ENCODE measurements at regions not wholly inside any gene's neighbourhood (a gene's known extent, or its start where the extent isn't known, plus 50 kb on each side); places are given as distances from the start of the nearest gene placed in this dataset.
"Not testable (repeated sequence)": the region's sequence is repeated elsewhere in the genome, so short reads cannot be mapped to it uniquely, and the experiment has no call there.

DNA sequence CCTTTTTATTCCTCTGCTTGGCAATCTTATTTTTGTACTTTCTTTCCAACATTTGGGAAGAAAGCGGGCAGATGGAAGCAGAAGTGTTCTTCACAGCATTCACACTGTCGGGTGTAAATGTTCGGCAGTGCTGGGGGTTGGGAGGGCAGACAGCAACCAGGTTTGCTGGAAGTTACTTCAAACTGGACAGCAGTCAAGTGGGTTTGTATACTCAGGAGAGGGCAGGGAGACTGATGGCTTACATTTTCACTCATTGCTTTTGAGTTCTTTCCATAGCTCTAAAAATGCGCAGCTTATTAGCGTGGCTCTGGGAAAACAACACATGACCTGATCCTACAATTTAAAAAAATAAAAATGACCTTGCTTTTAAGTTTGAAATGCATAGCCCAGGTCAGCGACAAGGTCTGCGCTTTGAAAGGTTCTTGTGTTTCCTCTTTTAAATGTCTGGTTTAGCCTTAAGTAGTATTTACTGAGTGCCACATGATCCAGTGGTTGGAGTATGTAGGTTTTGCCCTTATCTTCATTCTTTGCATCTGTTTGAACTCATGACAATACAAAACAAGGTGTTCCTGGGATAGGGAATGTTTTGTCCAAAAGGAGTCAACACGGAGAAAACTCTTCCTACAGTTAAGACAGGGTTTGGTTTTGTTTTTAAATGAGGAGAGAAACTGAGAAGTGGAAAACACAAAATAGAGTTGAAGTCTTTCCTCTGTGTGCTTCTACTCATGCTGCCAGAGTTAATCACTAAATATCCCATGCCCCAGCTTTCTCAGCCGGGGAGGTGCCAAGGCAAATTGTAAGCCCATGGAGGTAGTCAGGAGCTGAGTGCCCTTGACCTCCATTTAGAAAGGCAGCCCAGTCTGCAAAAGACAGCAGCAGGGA, 132.7 kb upstream of the DMRT1 start:
- in situ Hi-C loops (cut with HindIII; ENCODE audit: low sequenced_read_pairs): no loop called here

DNA sequence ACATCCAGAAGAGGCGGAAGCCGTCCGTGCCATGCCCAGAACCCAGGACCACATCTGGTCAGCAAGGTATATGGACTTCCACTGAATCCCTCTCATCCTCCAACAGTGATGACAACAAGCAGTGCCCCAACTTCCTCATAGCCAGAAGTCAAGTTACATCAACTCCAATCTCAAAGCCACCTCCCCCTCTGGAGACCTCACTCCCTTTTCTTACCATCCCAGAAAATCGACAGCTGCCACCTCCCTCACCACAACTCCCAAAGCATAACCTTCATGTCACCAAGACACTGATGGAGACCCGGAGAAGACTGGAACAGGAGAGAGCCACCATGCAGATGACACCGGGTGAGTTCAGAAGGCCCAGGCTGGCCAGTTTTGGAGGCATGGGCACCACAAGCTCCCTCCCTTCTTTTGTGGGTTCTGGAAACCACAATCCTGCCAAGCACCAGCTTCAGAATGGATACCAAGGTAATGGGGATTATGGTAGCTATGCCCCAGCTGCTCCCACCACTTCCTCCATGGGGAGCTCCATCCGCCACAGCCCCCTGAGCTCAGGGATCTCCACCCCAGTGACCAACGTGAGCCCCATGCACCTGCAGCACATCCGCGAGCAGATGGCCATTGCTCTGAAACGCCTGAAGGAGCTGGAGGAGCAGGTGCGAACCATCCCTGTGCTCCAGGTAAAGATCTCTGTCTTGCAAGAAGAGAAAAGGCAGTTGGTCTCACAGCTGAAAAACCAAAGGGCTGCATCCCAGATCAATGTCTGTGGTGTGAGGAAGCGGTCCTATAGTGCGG, 130.3 kb upstream of the DMRT1 start:
- in situ Hi-C loops (cut with HindIII; ENCODE audit: low sequenced_read_pairs): no loop called here

DNA sequence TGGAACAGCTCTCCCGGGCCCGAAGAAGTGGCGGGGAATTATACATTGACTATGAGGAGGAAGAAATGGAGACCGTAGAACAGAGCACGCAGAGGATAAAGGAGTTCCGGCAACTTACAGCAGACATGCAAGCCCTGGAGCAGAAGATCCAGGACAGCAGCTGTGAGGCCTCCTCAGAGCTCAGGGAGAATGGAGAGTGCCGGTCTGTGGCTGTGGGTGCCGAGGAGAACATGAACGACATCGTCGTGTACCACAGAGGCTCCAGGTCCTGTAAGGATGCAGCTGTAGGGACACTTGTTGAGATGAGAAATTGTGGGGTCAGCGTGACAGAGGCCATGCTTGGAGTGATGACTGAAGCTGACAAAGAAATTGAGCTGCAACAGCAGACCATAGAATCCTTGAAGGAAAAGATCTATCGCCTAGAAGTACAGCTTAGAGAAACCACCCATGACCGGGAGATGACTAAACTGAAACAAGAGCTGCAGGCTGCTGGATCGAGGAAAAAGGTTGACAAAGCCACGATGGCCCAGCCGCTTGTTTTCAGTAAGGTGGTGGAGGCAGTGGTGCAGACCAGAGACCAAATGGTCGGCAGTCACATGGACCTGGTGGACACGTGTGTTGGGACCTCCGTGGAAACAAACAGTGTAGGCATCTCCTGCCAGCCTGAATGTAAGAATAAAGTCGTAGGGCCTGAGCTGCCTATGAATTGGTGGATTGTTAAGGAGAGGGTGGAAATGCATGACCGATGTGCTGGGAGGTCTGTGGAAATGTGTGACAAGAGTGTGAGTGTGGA, 129.5 kb upstream of the DMRT1 start:
- in situ Hi-C loops (cut with HindIII; ENCODE audit: low sequenced_read_pairs): no loop called here

DNA sequence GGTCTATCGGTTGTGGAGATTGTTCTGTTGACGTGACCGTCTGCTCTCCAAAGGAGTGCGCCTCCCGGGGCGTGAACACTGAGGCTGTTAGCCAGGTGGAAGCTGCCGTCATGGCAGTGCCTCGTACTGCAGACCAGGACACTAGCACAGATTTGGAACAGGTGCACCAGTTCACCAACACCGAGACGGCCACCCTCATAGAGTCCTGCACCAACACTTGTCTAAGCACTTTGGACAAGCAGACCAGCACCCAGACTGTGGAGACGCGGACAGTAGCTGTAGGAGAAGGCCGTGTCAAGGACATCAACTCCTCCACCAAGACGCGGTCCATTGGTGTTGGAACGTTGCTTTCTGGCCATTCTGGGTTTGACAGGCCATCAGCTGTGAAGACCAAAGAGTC, 128.9 kb upstream of the DMRT1 start:
- in situ Hi-C loops (cut with HindIII; ENCODE audit: low sequenced_read_pairs): no loop called here

DNA sequence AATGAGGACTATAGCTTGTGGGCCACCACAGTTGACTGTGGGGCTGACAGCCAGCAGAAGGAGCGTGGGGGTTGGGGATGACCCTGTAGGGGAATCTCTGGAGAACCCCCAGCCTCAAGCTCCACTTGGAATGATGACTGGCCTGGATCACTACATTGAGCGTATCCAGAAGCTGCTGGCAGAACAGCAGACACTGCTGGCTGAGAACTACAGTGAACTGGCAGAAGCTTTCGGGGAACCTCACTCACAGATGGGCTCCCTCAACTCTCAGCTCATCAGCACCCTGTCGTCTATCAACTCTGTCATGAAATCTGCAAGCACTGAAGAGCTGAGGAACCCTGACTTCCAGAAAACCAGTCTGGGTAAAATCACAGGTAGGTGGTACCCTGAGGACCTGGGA, 128.4 kb upstream of the DMRT1 start:
- in situ Hi-C loops (cut with HindIII; ENCODE audit: low sequenced_read_pairs): no loop called here

DNA sequence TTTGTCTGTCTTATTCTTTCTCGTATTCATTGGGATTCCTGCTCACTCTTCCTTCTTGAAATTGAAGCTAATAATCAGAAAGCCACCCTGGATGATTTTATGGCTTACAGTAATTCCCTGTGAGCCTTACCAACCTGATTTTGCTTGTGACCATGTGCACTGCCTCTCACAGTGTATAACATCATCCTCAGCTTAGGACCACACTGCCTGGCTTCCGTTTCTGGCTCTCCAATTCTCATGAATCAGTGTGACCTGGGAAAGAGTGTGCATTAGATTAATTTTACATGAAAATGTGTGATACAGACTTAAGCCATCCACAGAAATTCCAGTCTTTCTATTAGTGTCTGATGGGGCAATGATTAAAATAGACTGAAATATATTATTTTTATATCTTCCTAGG, 126.8 kb upstream of the DMRT1 start:
- in situ Hi-C loops (cut with HindIII; ENCODE audit: low sequenced_read_pairs): no loop called here

DNA sequence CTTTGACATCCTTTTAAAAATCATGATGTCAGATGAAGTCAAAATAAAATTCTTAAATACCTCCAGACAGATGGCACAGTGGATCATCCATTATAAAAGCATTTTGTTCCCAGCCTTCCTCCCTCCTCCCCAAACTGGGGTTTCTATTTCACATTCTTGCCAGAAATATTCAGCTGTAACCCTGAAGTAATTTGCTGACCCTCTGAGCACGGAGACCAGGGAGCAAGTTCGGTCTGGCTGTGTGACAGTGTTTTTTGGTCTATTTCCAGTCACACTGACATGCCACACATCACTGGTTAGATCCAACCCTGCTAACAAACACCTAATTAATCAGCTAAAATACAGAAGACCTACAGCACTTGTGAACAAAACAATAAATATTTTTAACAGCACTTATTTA, 126.2 kb upstream of the DMRT1 start:
- in situ Hi-C loops (cut with HindIII; ENCODE audit: low sequenced_read_pairs): no loop called here

DNA sequence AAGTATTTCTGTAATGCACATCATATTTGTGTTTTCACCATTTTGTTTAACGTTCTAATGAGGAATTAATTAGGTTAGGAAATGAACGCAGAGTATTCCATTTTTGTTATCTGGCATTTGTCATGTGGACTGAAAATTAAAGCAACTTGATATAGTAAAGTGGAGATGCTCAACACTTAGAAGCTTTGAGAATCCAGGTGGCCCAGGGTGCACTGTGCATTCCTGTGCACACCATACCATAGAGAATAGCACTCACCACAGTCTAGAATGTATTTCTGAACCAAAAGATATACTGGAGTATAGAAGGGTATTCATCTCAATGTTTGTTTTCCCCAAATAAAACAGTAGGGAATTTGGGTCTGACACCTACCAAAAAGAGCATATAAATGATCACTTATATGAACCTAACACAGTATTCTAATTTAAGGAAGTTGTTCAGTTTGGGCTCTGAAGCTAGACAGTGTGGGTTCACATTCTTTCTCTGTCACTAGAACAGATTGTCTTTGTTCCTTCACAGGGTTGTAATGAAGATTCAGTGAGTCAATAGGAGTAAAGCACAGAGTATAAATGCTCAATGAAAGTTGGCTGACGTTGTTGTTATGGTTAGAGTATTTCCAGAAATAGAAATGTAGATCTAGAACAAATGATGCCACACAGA, 125.6 kb upstream of the DMRT1 start:
- in situ Hi-C loops (cut with HindIII; ENCODE audit: low sequenced_read_pairs): no loop called here

DNA sequence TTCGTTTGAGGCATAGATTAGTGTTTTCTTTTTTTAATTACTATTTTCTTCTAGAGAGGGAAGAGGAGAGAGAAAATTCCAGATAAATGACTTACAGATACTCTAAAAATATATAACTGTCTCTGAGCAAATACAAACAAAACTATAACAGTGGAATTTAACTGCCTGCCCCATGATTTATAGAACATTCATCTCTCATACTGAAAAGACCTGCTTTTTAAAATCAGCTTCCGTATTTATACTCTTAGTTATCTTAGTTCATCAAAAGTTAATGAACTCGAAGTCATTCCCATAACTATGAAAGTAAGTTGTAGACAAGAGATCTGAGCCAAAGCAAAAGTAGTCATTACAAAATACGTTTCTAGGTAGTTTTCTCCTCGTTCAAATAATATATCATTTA, 123.8 kb upstream of the DMRT1 start:
- in situ Hi-C loops (cut with HindIII; ENCODE audit: low sequenced_read_pairs): no loop called here

DNA sequence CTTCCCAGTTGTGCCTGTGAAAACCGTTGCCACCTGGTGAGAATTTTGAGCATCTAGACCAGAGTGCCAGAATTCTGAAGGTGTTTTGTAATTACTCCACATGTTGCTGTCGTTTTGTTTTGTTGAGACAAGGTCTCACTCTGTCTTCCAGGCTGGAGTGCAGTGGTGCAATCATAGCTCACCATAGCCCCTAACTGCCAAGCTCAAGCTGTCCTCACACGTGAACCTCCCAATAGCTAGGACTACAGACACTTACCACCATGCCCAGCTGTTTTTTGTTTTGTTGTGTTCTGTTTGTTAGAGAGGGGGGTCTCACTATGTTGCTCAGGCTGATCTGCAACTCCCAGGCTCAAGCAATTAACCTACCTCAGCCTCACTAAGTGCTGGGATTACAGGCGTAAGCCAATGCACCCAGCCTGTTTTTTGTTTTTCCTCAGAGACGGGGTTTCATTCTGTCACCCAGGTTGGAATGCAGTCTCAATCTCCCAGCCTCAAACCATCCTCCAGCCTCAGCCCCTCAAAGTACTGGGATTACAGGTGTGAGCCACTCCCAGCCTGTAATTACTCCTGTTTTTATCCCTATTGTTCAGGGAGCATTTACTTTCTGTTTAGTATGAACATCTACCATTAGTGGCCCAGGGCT, 121.1 kb upstream of the DMRT1 start:
- in situ Hi-C loops (cut with HindIII; ENCODE audit: low sequenced_read_pairs): no loop called here

DNA sequence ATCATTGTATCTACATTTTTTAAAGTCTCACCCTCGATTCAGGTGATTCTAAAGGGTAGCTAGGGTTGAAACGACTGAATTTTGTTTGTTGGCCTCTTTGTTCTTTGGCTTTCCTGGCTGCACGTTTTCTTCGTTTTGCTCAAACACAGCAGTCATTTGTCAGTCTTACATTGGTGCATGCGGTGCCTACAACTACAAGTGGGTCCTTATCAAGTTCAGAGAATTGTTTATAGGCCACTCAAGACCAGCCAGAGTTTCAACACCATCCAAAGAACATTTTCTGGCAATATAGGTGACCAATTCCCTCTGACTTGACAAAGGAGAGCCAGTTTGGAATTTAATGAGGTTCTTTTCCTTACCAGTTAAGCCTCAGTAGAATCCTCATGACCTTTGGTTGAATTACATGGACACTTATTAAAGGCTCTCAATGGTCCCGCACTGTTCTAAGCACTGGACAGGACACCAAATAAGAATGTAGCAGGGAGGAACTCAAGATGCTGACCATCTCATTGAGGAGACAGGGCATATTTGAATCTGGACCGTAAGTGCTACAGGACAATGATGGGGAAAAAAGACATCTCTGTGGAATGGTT, 119.0 kb upstream of the DMRT1 start:
- in situ Hi-C loops (cut with HindIII; ENCODE audit: low sequenced_read_pairs): no loop called here

DNA sequence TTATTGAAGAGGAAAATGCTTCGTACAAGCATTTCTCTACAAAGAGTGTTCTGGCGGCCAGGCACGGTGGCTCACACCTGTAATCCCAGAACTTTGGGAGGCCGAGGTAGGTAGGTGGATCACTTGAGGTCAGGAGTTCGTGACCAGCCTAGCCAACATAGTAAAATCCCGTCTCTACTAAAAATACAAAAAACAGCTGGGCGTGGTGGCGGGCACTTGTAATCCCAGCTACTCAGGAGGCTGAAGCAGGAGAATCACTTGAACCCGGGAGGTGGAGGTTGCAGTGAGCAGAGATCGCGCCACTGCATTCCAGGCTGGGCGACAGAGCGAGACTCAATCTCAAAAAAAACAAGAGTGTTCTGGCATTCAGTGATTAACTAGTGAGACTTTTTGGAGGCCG, 117.0 kb upstream of the DMRT1 start:
- in situ Hi-C loops (cut with HindIII; ENCODE audit: low sequenced_read_pairs): not testable (repeated sequence)

DNA sequence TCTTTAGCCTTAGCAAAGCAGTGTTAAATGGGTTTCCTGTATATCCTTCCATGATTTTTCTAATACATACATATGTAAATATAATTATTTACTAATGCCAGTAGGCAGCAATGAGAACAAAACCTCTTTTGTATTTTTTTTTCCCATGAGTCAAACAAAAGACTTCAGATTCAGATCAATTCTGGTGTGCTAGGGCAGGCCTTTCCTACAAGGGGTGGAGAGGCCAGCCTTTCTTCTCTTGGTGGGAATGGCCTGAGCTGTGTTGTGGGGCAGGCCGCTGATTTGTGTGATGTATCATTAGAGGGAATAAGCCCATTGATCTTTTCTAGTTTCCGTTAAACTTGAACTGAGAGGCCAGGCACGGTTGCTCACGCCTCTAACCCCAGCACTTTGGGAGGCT, 115.5 kb upstream of the DMRT1 start:
- in situ Hi-C loops (cut with HindIII; ENCODE audit: low sequenced_read_pairs): loop anchor here (25.0 kb wide), 1 partner anchor 114 kb away; no protein-coding TSS in a partner anchor

DNA sequence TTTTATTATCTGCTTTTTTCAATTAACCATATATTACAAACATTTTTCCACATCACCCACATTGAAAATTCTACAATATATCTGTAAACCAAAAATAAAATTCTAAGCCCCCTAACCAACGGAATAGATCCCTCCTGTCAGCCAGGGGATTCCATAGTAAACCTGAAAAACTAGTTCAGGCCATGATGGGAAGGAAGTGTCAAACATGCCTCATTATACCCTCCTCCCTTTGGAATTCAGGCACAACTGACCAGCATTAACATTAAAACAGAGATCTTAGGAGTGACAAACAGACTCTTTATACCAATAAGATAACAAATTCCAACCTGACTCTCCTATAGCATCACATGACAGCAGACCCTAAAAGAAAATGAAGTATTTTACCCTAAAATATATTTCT, 113.7 kb upstream of the DMRT1 start:
- in situ Hi-C loops (cut with HindIII; ENCODE audit: low sequenced_read_pairs): loop anchor here (25.0 kb wide), 1 partner anchor 115 kb away; no protein-coding TSS in a partner anchor

DNA sequence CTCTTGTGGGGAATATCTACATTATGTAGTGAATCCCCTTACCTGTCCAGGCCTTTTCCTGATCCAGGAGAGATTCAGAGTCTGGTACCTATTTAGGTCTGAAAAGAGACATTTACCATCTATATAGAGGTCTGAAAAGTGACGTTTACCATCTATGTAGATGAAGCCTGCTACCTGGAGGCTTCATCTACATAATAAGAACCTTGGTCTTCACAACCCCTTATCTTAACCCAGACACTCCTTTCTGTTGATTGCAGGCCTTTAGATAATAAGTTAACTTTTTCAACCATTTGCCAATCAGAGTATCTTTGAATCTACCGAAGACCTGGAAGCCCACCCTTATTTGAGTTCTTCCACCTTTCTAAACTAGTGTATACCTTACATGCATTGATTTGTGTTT, 113.0 kb upstream of the DMRT1 start:
- in situ Hi-C loops (cut with HindIII; ENCODE audit: low sequenced_read_pairs): loop anchor here (25.0 kb wide), 1 partner anchor 116 kb away; no protein-coding TSS in a partner anchor

DNA sequence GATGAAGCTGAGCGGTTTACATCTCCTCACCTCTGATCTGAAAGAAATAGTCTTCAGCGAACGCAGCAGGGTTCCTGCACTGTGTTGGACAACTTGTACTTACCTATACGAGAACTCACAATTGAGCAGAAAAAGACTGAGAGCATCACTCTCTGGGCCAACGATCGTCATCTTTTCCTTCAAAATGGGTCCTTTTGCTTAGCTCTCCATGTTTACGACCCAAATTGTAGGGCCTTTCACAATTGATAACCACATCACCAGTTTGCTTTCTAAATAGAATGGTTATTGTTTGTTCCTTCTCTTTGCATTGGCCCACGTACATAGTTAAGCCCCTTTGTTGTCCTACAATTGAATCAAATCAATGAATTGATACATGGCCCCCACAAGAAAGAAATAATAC, 110.0 kb upstream of the DMRT1 start:
- in situ Hi-C loops (cut with HindIII; ENCODE audit: low sequenced_read_pairs): loop anchor here (25.0 kb wide), 1 partner anchor 119 kb away; no protein-coding TSS in a partner anchor

DNA sequence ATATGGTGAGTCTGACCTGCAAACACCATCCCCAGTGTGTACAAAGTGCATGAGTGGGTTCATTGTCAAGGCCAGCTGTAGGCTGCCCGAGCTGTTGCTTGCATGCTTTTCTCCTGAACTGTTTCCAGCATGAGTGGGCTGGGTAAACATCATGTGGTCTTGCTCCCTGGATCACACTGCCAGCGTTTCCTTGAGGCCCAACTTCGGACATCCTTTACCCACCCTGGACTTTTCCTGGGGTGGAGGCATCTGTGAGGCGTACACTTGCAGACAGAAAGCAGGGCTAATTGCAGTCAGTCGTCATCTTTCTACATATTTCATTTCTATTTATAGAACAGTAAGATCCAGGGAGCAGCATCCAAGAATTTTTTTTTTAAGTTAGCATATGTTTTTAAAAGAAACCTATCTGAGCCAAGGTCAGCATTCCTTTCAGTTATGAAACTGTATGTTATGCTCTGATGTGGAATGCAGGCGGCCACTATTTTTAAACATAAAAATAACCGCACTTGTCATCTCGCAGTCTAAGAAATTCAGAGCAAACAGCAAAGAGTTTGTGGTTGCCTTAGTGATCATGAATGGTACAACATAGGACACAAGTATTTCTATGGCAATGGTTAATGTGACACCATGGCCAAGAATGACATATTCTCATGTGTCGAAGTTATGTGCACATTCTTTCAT, 106.5 kb upstream of the DMRT1 start:
- in situ Hi-C loops (cut with HindIII; ENCODE audit: low sequenced_read_pairs): loop anchor here (25.0 kb wide), 1 partner anchor 123 kb away; no protein-coding TSS in a partner anchor

DNA sequence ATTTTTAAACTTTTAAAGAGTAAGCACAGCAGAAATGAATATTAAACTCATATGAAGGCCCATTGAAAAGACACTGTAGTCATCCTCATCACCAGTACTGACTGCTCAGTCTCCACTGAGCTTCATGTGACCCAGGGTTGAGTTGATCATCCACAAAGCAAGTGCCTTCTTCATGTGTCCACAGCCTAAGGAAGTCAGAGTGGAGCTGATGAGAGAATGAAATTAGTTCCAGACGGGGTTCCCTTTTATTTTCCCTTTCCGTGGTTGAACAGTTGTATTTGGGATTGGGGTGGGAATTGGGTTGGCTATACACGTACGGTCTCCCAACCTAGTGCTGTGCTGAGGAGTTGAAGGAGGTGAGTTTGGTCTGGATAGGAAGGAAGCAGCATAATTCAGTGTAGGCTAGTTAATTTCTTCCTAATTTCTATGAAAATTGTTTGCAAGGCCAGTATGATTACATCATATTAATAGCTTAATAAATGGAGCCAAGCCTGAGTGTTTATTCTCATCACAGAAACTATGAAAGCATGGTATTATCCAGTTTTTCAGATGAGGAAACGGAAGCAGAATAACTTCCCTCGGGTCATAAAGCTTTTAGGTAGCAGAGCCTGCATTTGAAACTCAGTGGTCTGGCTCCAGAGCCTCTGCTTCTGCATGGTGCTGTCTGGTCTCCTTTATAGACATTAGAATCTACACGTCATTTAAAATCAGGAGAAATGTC, 103.9 kb upstream of the DMRT1 start:
- in situ Hi-C loops (cut with HindIII; ENCODE audit: low sequenced_read_pairs): loop anchor here (25.0 kb wide), 1 partner anchor 125 kb away; no protein-coding TSS in a partner anchor

All from DLD1 (cell line).